H1 (cell line): ENCODE measurements at regions not wholly inside any gene's neighbourhood (a gene's known extent, or its start where the extent isn't known, plus 50 kb on each side); places are given as distances from the start of the nearest gene placed in this dataset.

Source experiments
- CTCF ChIA-PET: fragments of 300-600 bp; sonication (Branson Sonifier 250); formaldehyde crosslinking; loops from one replicate; lab custom pipeline; 2021; ENCODE audit not compliant: partially characterized antibody; lab: Charles Lee
- POLR2A ChIA-PET: fragments of 300-600 bp; sonication (Branson Sonifier 250); formaldehyde crosslinking; loops from one replicate; lab custom pipeline; 2021; ENCODE audit warnings: inconsistent platforms; ENCODE audit not compliant: partially characterized antibody; lab: Charles Lee
- DNase-seq, 2 experiments: peaks; one replicate each; pipeline versions ENCODE4 v3.0.0 to v3.0.0-alpha.2; 2010 to 2022; ENCODE audit warnings: low spot score in 2 of 2, low read depth in 1 of 2, mixed read lengths in 1 of 2
- FAIRE-seq: peaks from 2 replicates; lab custom pipeline; 2011; peaks lifted over from hg19 to GRCh38; lab: Jason Lieb, UNC
- H2AFZ ChIP-seq: 2 replicates; pipeline ENCODE4 v1.8.1; 2012; ENCODE audit warnings: low read length, inconsistent platforms
- H2AK5ac ChIP-seq: 2 replicates; pipeline ENCODE4 v1.6.1; 2013; ENCODE audit warnings: low read depth, low read length
- H2BK120ac ChIP-seq: replicated peaks from 2 replicates; pipeline ENCODE3; 2013; ENCODE audit warnings: low read depth, low read length, inconsistent platforms
- H2BK12ac ChIP-seq: 2 replicates; pipeline ENCODE4 v1.6.1; 2013; ENCODE audit warnings: low read depth, low read length
- H2BK15ac ChIP-seq: 2 replicates; pipeline ENCODE4 v1.6.1; 2013; ENCODE audit warnings: low read length
- H2BK20ac ChIP-seq: 2 replicates; pipeline ENCODE4 v1.6.1; 2013; ENCODE audit warnings: low read length
- H2BK5ac ChIP-seq: 2 replicates; pipeline ENCODE4 v1.6.1; 2013; ENCODE audit warnings: low read depth, low read length
- H3K14ac ChIP-seq: 2 replicates; pipeline ENCODE4 v1.6.1; 2013; ENCODE audit warnings: inconsistent platforms; ENCODE audit not compliant: insufficient read length
- H3K18ac ChIP-seq: 2 replicates; pipeline ENCODE4 v1.6.1; 2013; ENCODE audit warnings: low read length; ENCODE audit errors: extremely low read depth
- H3K23ac ChIP-seq: 2 replicates; pipeline ENCODE4 v1.6.1; 2013; ENCODE audit warnings: inconsistent platforms; ENCODE audit not compliant: insufficient read length
- H3K23me2 ChIP-seq: 2 replicates; pipeline ENCODE4 v1.6.1; 2013; ENCODE audit warnings: low read depth, low read length
- H3K27ac ChIP-seq: 2 replicates; pipeline ENCODE4 v1.6.1; 2011; ENCODE audit warnings: low read depth, low read length, inconsistent platforms
- H3K27me3 ChIP-seq, 4 experiments: replicated peaks in 1 of 4; 1 replicate in 1 of 4; 2 replicates in 3 of 4; pipeline versions ENCODE4 v1.6.1 to v1.8.1; 2011 to 2013; ENCODE audit warnings: low read length in 3 of 4, mild to moderate bottlenecking in 3 of 4, inconsistent platforms in 2 of 4, mixed read lengths in 2 of 4, moderate library complexity in 1 of 4; ENCODE audit not compliant: control insufficient read depth in 3 of 4, insufficient read depth in 3 of 4; ENCODE audit errors: extremely low read depth in 1 of 4
- H3K36me3 ChIP-seq, 4 experiments: 2 replicates each; pipeline versions ENCODE4 v1.6.1 to v1.8.1; 2011 to 2013; ENCODE audit warnings: mild to moderate bottlenecking in 4 of 4, low read length in 3 of 4, moderate library complexity in 2 of 4, control low read depth in 1 of 4, inconsistent platforms in 1 of 4; ENCODE audit not compliant: insufficient read depth in 4 of 4, control insufficient read depth in 2 of 4
- H3K4ac ChIP-seq: replicated peaks from 2 replicates; pipeline ENCODE3; 2013; ENCODE audit warnings: low read length, low read depth, mixed read lengths, inconsistent platforms; ENCODE audit not compliant: insufficient read length
- H3K4me1 ChIP-seq, 4 experiments: replicated peaks in 1 of 4; 1 replicate in 1 of 4; 2 replicates in 3 of 4; pipeline versions ENCODE4 v1.6.1 to v1.8.1; 2011 to 2013; ENCODE audit warnings: low read length in 3 of 4, inconsistent platforms in 2 of 4, mixed read lengths in 1 of 4; ENCODE audit not compliant: insufficient read depth in 4 of 4, control insufficient read depth in 3 of 4
- H3K4me2 ChIP-seq, 2 experiments: 2 replicates each; pipeline versions ENCODE4 v1.6.1 to v1.8.1; 2011 to 2013; ENCODE audit warnings: low read depth in 2 of 2, low read length in 2 of 2, control low read depth in 1 of 2, inconsistent platforms in 1 of 2, mild to moderate bottlenecking in 1 of 2; ENCODE audit not compliant: insufficient read depth in 1 of 2
- H3K4me3 ChIP-seq, 4 experiments: fragments of 200-600, 300-600 bp in 1 of 4; sonication (generic), shearing (Covaris generic), sonication (Bioruptor Twin) in 1 of 4; 2 replicates each; pipeline versions ENCODE4 v1.5.1 to v1.8.1; 2011 to 2016; ENCODE audit warnings: low read length in 4 of 4, low read depth in 3 of 4, control low read depth in 2 of 4, inconsistent platforms in 2 of 4, mild to moderate bottlenecking in 2 of 4, mixed read lengths in 1 of 4, moderate library complexity in 1 of 4; ENCODE audit not compliant: insufficient read depth in 2 of 4; ENCODE audit errors: extremely low read depth in 1 of 4
- H3K56ac ChIP-seq: replicated peaks from 2 replicates; pipeline ENCODE3; 2013; ENCODE audit warnings: low read depth, mild to moderate bottlenecking, mixed read lengths, low read length, inconsistent platforms; ENCODE audit not compliant: insufficient read length
- H3K79me1 ChIP-seq: 2 replicates; pipeline ENCODE4 v1.6.1; 2013; ENCODE audit warnings: low read depth, low read length, control low read depth
- H3K79me2 ChIP-seq, 2 experiments: 2 replicates each; pipeline versions ENCODE4 v1.6.1 to v1.8.1; 2012 to 2013; ENCODE audit warnings: low read length in 2 of 2, mild to moderate bottlenecking in 2 of 2, inconsistent platforms in 1 of 2; ENCODE audit not compliant: insufficient read depth in 2 of 2, control insufficient read depth in 1 of 2
- H3K9ac ChIP-seq, 4 experiments: replicated peaks in 1 of 4; 1 replicate in 1 of 4; 2 replicates in 3 of 4; pipeline versions ENCODE4 v1.6.1 to v1.8.1; 2011 to 2013; ENCODE audit warnings: low read depth in 3 of 4, low read length in 3 of 4, control low read depth in 2 of 4, mild to moderate bottlenecking in 2 of 4, moderate library complexity in 2 of 4, inconsistent platforms in 1 of 4; ENCODE audit errors: extremely low read depth in 1 of 4
- H3K9me3 ChIP-seq, 2 experiments: 2 replicates each; pipeline versions ENCODE4 v1.6.1 to v1.8.1; 2012 to 2013; ENCODE audit warnings: mild to moderate bottlenecking in 2 of 2, moderate library complexity in 2 of 2, control low read depth in 1 of 2, inconsistent platforms in 1 of 2, low read depth in 1 of 2, low read length in 1 of 2, mixed read lengths in 1 of 2; ENCODE audit not compliant: insufficient read depth in 2 of 2
- H4K20me1 ChIP-seq, 2 experiments: replicated peaks in 1 of 2; 2 replicates each; pipeline versions ENCODE3 to v1.8.1; 2011 to 2013; ENCODE audit warnings: inconsistent platforms in 2 of 2, low read length in 2 of 2, mild to moderate bottlenecking in 1 of 2; ENCODE audit not compliant: insufficient read depth in 2 of 2, control insufficient read depth in 1 of 2
- H4K5ac ChIP-seq: 2 replicates; pipeline ENCODE4 v1.6.1; 2013; ENCODE audit warnings: low read length, low read depth, mixed read lengths, inconsistent platforms; ENCODE audit not compliant: insufficient read length
- H4K8ac ChIP-seq: 2 replicates; pipeline ENCODE4 v1.8.0; 2013; ENCODE audit warnings: mild to moderate bottlenecking, moderate library complexity, low read length, inconsistent platforms; ENCODE audit not compliant: insufficient read depth; ENCODE audit errors: extremely low read depth
- H4K91ac ChIP-seq: replicated peaks from 2 replicates; pipeline ENCODE3; 2013; ENCODE audit warnings: low read length, mixed read lengths, inconsistent platforms; ENCODE audit not compliant: insufficient read length
- ASH2L ChIP-seq: fragments of 200-600, 300-600 bp; sonication (generic); IDR thresholded peaks from one replicate; pipeline ENCODE4 v1.7.1; 2017; ENCODE audit warnings: low read length
- BRCA1 ChIP-seq: IDR thresholded peaks from 2 replicates; pipeline ENCODE4 v1.6.1; 2012; ENCODE audit warnings: low read depth, low read length, improper control_type of control experiment
- RAD21 ChIP-seq, 2 experiments: IDR thresholded peaks in 1 of 2; conservative IDR thresholded peaks in 1 of 2; 2 replicates each; pipeline ENCODE4 v1.6.1; 2011; ENCODE audit warnings: low read depth in 2 of 2, low read length in 2 of 2, improper control_type of control experiment in 1 of 2, inconsistent platforms in 1 of 2, mild to moderate bottlenecking in 1 of 2, moderate library complexity in 1 of 2
- SP2 ChIP-seq: IDR thresholded peaks from 2 replicates; pipeline ENCODE4 v1.6.1; 2012; ENCODE audit warnings: mild to moderate bottlenecking, low read length, inconsistent platforms
- TAF1 ChIP-seq: IDR thresholded peaks from 2 replicates; pipeline ENCODE4 v1.6.1; 2011; ENCODE audit warnings: mild to moderate bottlenecking, low read depth, low read length
- TCF12 ChIP-seq: IDR thresholded peaks from 2 replicates; pipeline ENCODE4 v1.6.1; 2011; ENCODE audit warnings: low read depth, mild to moderate bottlenecking, low read length
- WGBS, 2 experiments: shearing (Covaris generic) in 1 of 2; methylation state at CpG; one replicate each; pipeline versions ENCODE4 v1.1.6 to v1.1.7; 2013 to 2015; ENCODE audit warnings: low lambda C conversion rate in 2 of 2, mixed read lengths in 2 of 2, inconsistent platforms in 1 of 2, low coverage in 1 of 2, missing lambda C conversion rate in 1 of 2; ENCODE audit not compliant: insufficient replicate concordance in 2 of 2, insufficient coverage in 1 of 2, insufficient read length in 1 of 2; ENCODE audit errors: extremely low coverage in 1 of 2, missing lambda C conversion rate in 1 of 2; 5-methylcytosine and 5-hydroxymethylcytosine counted together
- TF ChIP-seq, protein P1 (sequence below), 3 experiments: IDR thresholded peaks; 1 replicate in 2 of 3; 2 replicates in 1 of 3; pipeline versions ENCODE4 v1.5.1 to v1.6.1; 2011; ENCODE audit warnings: low read length in 3 of 3, mild to moderate bottlenecking in 3 of 3, inconsistent platforms in 2 of 3, low read depth in 1 of 3, moderate library complexity in 1 of 3; ENCODE audit not compliant: insufficient read depth in 1 of 3; ENCODE audit errors: control extremely low read depth in 1 of 3

DNA sequence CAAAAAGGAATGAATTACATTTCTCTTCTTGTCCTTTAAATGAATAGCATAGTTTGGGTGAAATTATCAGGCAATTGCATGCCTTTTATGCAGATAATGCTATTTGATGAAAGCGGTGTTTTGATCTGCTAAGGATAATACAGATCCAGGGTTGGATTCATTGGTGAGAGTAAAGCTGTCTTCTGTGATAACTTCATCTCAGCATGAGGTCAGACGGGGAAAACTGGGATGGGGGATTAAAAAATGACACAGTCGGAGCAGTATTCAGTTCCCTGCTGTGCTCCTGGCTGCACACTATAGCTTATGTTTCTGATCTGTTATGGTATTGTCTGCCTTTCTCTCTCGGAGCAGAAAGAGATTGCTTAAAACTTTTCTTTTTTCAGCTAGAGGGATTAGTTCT lies 105.9 kb upstream of the TENM3 start:
- H3K4ac ChIP-seq, result no peak overlapping the region
- no peak overlapping the region for H2AFZ ChIP-seq
- H3K18ac ChIP-seq, result no peak overlapping the region
- H3K36me3 ChIP-seq, result no peaks in the 10 kb centered on the region
- no peak overlapping the region for H3K4me3 ChIP-seq
- no peaks in the 10 kb centered on the region for H3K79me2 ChIP-seq
- 66% methylated on average over 4 of the region's 4 CpGs; no CpG with 5 or more reads in 1 of the 2 experiments for WGBS, 2 experiments
- H2BK20ac ChIP-seq, result no peak overlapping the region
- no peak overlapping the region for H4K5ac ChIP-seq
- no peaks in the 10 kb centered on the region for H4K20me1 ChIP-seq
- no peak overlapping the region for H2BK5ac ChIP-seq
- H3K14ac ChIP-seq, result no peak overlapping the region
- H2BK120ac ChIP-seq, result no peak overlapping the region
- no peak overlapping the region for H2BK15ac ChIP-seq
- CTCF ChIA-PET, result interaction anchor here (0.7 to 1.2 kb wide), 3 partner anchors 19 to 582 kb away, joined by 3 to 4 read pairs (median 3); no protein-coding TSS in a partner anchor
- no peak overlapping the region for H3K23ac ChIP-seq
- H3K79me1 ChIP-seq, result no peaks in the 10 kb centered on the region
- H4K91ac ChIP-seq, result no peak overlapping the region
- H3K9me3 ChIP-seq, result no peaks in the 10 kb centered on the region
- H3K4me2 ChIP-seq, result no peak overlapping the region
- H3K27me3 ChIP-seq, result peaks cover 2 to 24% (median 15%) of the 10 kb centered on the region in 4 experiments; a peak in 6 of 7 replicates
- peaks cover 3% of the 10 kb centered on the region for H3K23me2 ChIP-seq
- no peak overlapping the region for H3K56ac ChIP-seq
- no peak overlapping the region for H3K9ac ChIP-seq
- TF ChIP-seq RAD21 (IDR thresholded peaks at IDR 0.05 in 1 of 2, conservative IDR thresholded peaks at IDR 0.05 in 1 of 2; ENCODE audit: low read depth in 2 of 2, low read length in 2 of 2) (no peak), ASH2L (no peak), SP2 (no peak), TCF12 (no peak), TAF1 (no peak), BRCA1 (no peak)
- TF ChIP-seq, protein P1, sequence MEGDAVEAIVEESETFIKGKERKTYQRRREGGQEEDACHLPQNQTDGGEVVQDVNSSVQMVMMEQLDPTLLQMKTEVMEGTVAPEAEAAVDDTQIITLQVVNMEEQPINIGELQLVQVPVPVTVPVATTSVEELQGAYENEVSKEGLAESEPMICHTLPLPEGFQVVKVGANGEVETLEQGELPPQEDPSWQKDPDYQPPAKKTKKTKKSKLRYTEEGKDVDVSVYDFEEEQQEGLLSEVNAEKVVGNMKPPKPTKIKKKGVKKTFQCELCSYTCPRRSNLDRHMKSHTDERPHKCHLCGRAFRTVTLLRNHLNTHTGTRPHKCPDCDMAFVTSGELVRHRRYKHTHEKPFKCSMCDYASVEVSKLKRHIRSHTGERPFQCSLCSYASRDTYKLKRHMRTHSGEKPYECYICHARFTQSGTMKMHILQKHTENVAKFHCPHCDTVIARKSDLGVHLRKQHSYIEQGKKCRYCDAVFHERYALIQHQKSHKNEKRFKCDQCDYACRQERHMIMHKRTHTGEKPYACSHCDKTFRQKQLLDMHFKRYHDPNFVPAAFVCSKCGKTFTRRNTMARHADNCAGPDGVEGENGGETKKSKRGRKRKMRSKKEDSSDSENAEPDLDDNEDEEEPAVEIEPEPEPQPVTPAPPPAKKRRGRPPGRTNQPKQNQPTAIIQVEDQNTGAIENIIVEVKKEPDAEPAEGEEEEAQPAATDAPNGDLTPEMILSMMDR (IDR thresholded peaks at IDR 0.05; ENCODE audit: control extremely low read depth in 1 of 3, insufficient read depth in 1 of 3, low read depth in 1 of 3, low read length in 3 of 3), result no peak
- TF ChIP-seq, all 59 proteins: peak for 0
- no peak overlapping the region for H3K27ac ChIP-seq
- POLR2A ChIA-PET, result interaction anchor here (1.6 kb wide), 1 partner anchor 8 kb away, joined by 5 read pairs; no protein-coding TSS in a partner anchor
- no peak overlapping the region for H2BK12ac ChIP-seq
- H4K8ac ChIP-seq, result no peak overlapping the region
- DNase-seq, result no peak
- H2AK5ac ChIP-seq, result no peak overlapping the region
- H3K4me1 ChIP-seq, result peaks cover 9 to 19% (median 16%) of the 10 kb centered on the region in 4 experiments
- no peak for FAIRE-seq
